Spleen (tissue), 11 donors: ENCODE measurements at regions not wholly inside any gene's neighbourhood (a gene's known extent, or its start where the extent isn't known, plus 50 kb on each side); places are given as distances from the start of the nearest gene placed in this dataset.

Experiments
- DNase-seq: peaks from one replicate; pipeline ENCODE4 v3.0.0-alpha.2; 2020
- H3K27ac ChIP-seq, 8 donors: fragments of 200-600 bp; sonication (generic) in 7 of 8; 1 replicate in 4 of 8; 2 replicates in 4 of 8; pipeline versions ENCODE4 v1.5.0 to v1.8.0; 2016 to 2021; ENCODE audit warnings: inconsistent platforms in 4 of 8, mild to moderate bottlenecking in 4 of 8, moderate library complexity in 1 of 8
- H3K27me3 ChIP-seq, 7 donors: fragments of 200-600 bp; sonication (generic) in 6 of 7; replicated peaks in 1 of 7; 1 replicate in 4 of 7; 2 replicates in 3 of 7; pipeline versions ENCODE4 v1.5.0 to v1.8.0; 2016 to 2021; ENCODE audit warnings: inconsistent platforms in 3 of 7, mild to moderate bottlenecking in 1 of 7
- H3K36me3 ChIP-seq, 6 donors: fragments of 200-600 bp; sonication (generic) in 5 of 6; 1 replicate in 4 of 6; 2 replicates in 2 of 6; pipeline versions ENCODE4 v1.5.0 to v1.8.0; 2016 to 2021; ENCODE audit warnings: inconsistent platforms in 2 of 6
- H3K4me1 ChIP-seq, 6 donors: fragments of 200-600 bp; sonication (generic) in 5 of 6; 1 replicate in 3 of 6; 2 replicates in 3 of 6; pipeline versions ENCODE4 v1.5.0 to v1.8.0; 2016 to 2021; ENCODE audit warnings: inconsistent platforms in 3 of 6
- H3K4me3 ChIP-seq, 8 donors: fragments of 200-600 bp; sonication (generic) in 7 of 8; 1 replicate in 4 of 8; 2 replicates in 4 of 8; pipeline versions ENCODE4 v1.5.0 to v1.8.0; 2016 to 2021; ENCODE audit warnings: inconsistent platforms in 4 of 8, mild to moderate bottlenecking in 4 of 8, moderate library complexity in 2 of 8
- H3K9me3 ChIP-seq, 8 donors: fragments of 200-600 bp; sonication (generic) in 7 of 8; 1 replicate in 4 of 8; 2 replicates in 4 of 8; pipeline versions ENCODE4 v1.5.0 to v1.8.0; 2016 to 2021; ENCODE audit warnings: inconsistent platforms in 4 of 8
- CTCF ChIP-seq, 11 experiments: fragments of 200-600 bp in 7 of 11; fragments of 450-650 bp in 4 of 11; sonication (generic) in 4 of 11; IDR thresholded peaks in 8 of 11; conservative IDR thresholded peaks in 3 of 11; 1 replicate in 7 of 11; 2 replicates in 4 of 11; pipeline versions ENCODE4 v1.4.0 to v1.8.0; 2016 to 2021; ENCODE audit warnings: antibody characterized with exemption in 11 of 11, inconsistent platforms in 4 of 11, mild to moderate bottlenecking in 1 of 11
- POLR2A ChIP-seq, 3 donors: fragments of 450-650 bp; IDR thresholded peaks; one replicate each; pipeline ENCODE4 v1.5.1; 2017; ENCODE audit warnings: antibody characterized with exemption in 3 of 3, mild to moderate bottlenecking in 1 of 3
- POLR2AphosphoS5 ChIP-seq, 3 donors: sonication (generic); formaldehyde crosslinking; IDR thresholded peaks; one replicate each; pipeline ENCODE4 v1.5.1; 2017; ENCODE audit warnings: antibody characterized with exemption in 3 of 3
- WGBS, 5 donors: extraction: QIAGEN DNeasy Blood & Tissue Kit in 3 of 5; methylation state at CpG; one replicate each; pipeline versions ENCODE4 v1.1.5 to v1.1.7; 2013 to 2018; 5-methylcytosine and 5-hydroxymethylcytosine counted together
- intact Hi-C: fragments of 100-400 bp; cut with DNase I; formaldehyde crosslinking; loops from one replicate; pipeline ENCODE4 v1.15.0; 2023; ENCODE audit warnings: low total_unique reads
- donor health status: healthy with polysubstance abuse.
- donor health status: DM: no; HTN: no; CAD: no; lungs with moderate emphysema.
- donor health status: DM: no; HTN: no; CAD: no.
- donor health status: Bipolar disorder and iron deficiency.
- donor health status: healthy.
- donor health status: DM: no; HTN: no; CAD: no.
- donor health status: DM: yes; HTN: yes; CAD: no.

- H3K4me3 ChIP-seq, result no peak overlapping the region
- no peaks in the 10 kb centered on the region for H3K4me1 ChIP-seq
- no peaks in the 10 kb centered on the region for H3K36me3 ChIP-seq
- H3K9me3 ChIP-seq, result peaks cover 0 to 3% (median 0%) of the 10 kb centered on the region in 8 donors
- TF ChIP-seq POLR2AphosphoS5 (IDR thresholded peaks at IDR 0.05), result no peak
- TF ChIP-seq POLR2A (IDR thresholded peaks at IDR 0.05), result no peak
- no peak for TF ChIP-seq CTCF (IDR thresholded peaks at IDR 0.05 in 8 of 11, conservative IDR thresholded peaks at IDR 0.05 in 3 of 11)
- WGBS, 5 donors, result 34 to 51% (median 50%) methylated on average over 2 of the region's 2 CpGs
- DNase-seq, result no peak
- no peaks in the 10 kb centered on the region for H3K27me3 ChIP-seq
- H3K27ac ChIP-seq, result no peak overlapping the region
- intact Hi-C loops, result no loop called here
Observed at GRCh38 chrX:144798972-144799371, 448.3 kb upstream of the SPANXN1 start.

GRCh38 chrX:144801786-144802185 is 445.5 kb upstream of the SPANXN1 start:
- H3K4me3 ChIP-seq, result no peak overlapping the region
- TF ChIP-seq CTCF (IDR thresholded peaks at IDR 0.05 in 8 of 11, conservative IDR thresholded peaks at IDR 0.05 in 3 of 11) (no peak), POLR2AphosphoS5 (IDR thresholded peaks at IDR 0.05) (no peak), POLR2A (IDR thresholded peaks at IDR 0.05) (no peak)
- H3K27ac ChIP-seq, result no peak overlapping the region
- peaks cover 0 to 3% (median 0%) of the 10 kb centered on the region in 8 donors for H3K9me3 ChIP-seq
- no peaks in the 10 kb centered on the region for H3K27me3 ChIP-seq
- intact Hi-C loops, result no loop called here
- H3K36me3 ChIP-seq, result no peaks in the 10 kb centered on the region
- no peaks in the 10 kb centered on the region for H3K4me1 ChIP-seq
- 71 to 85% (median 77%) methylated on average over 4 of the region's 4 CpGs for WGBS, 5 donors
- DNase-seq, result no peak

GRCh38 chrX:144809025-144809424 is 438.3 kb upstream of the SPANXN1 start:
- H3K36me3 ChIP-seq, result no peaks in the 10 kb centered on the region
- intact Hi-C loops, result no loop called here
- no peak overlapping the region for H3K27ac ChIP-seq
- no peak overlapping the region for H3K4me3 ChIP-seq
- DNase-seq, result no peak
- TF ChIP-seq POLR2AphosphoS5 (IDR thresholded peaks at IDR 0.05) (no peak), CTCF (IDR thresholded peaks at IDR 0.05 in 8 of 11, conservative IDR thresholded peaks at IDR 0.05 in 3 of 11) (no peak), POLR2A (IDR thresholded peaks at IDR 0.05) (no peak)
- no peaks in the 10 kb centered on the region for H3K27me3 ChIP-seq
- peaks cover 0 to 4% (median 0%) of the 10 kb centered on the region in 8 donors for H3K9me3 ChIP-seq
- no peaks in the 10 kb centered on the region for H3K4me1 ChIP-seq

GRCh38 chrX:144810539-144810938 is 436.8 kb upstream of the SPANXN1 start:
- Histone ChIP-seq H3K4me1 (no peaks in the 10 kb centered on the region), H3K4me3 (no peak overlapping the region), H3K36me3 (no peaks in the 10 kb centered on the region), H3K27me3 (no peaks in the 10 kb centered on the region), H3K9me3 (peaks cover 0 to 9% (median 0%) of the 10 kb centered on the region in 8 donors), H3K27ac (no peak overlapping the region)
- TF ChIP-seq POLR2AphosphoS5 (IDR thresholded peaks at IDR 0.05) (no peak), POLR2A (IDR thresholded peaks at IDR 0.05) (no peak), CTCF (IDR thresholded peaks at IDR 0.05 in 8 of 11, conservative IDR thresholded peaks at IDR 0.05 in 3 of 11) (no peak)
- WGBS, 5 donors, result 55 to 100% (median 64%) methylated on average over 1 of the region's 1 CpG
- intact Hi-C loops, result no loop called here
- DNase-seq, result no peak
